GM12872 (cell line): ENCODE measurements at regions not wholly inside any gene's neighbourhood (a gene's known extent, or its start where the extent isn't known, plus 50 kb on each side); places are given as distances from the start of the nearest gene placed in this dataset.

Experiments
- TF ChIP-seq, protein P1 (sequence below): IDR thresholded peaks from 3 replicates; pipeline ENCODE4 v1.5.1; 2011; ENCODE audit warnings: low read depth, mild to moderate bottlenecking, low read length, moderate library complexity; ENCODE audit not compliant: insufficient read depth

DNA sequence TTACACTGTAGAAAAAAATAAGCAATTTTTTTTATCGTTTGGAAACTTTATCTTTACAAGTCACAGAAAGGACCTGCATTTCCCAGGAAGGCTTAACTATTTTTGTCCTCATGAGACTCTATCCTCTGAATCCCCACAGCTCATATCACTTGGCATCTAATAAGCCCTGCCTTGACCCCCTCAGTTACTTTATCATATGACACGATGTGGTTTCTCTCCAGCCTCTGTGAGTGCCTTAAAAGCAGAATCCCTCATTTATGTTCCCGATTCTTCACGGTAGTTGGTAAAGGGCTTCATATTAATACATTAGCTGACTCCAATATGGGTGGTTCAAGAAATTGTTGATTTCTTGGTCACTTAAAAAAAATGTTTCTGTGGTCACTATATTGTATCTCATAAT lies 296.6 kb upstream of the GRAMD2B start:
- TF ChIP-seq, protein P1, sequence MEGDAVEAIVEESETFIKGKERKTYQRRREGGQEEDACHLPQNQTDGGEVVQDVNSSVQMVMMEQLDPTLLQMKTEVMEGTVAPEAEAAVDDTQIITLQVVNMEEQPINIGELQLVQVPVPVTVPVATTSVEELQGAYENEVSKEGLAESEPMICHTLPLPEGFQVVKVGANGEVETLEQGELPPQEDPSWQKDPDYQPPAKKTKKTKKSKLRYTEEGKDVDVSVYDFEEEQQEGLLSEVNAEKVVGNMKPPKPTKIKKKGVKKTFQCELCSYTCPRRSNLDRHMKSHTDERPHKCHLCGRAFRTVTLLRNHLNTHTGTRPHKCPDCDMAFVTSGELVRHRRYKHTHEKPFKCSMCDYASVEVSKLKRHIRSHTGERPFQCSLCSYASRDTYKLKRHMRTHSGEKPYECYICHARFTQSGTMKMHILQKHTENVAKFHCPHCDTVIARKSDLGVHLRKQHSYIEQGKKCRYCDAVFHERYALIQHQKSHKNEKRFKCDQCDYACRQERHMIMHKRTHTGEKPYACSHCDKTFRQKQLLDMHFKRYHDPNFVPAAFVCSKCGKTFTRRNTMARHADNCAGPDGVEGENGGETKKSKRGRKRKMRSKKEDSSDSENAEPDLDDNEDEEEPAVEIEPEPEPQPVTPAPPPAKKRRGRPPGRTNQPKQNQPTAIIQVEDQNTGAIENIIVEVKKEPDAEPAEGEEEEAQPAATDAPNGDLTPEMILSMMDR, result no peak

DNA sequence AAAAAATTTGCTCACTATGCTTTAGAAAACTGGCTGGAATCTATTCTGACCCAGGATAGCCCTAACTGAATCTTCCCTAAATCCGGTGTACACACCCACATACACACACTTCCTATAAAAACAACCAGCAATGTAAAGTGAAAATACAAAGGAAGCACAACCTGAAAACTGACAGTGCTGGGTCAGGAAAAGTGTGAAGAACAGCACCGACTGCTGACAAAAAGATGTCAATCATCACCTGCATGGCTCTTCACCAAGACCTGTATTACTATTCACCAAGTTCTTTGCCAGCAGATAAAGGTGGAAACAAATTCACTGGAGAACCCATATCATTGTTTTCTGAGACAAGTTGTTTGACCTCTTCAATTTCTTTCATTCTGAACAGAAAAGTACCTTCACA lies 293.8 kb upstream of the GRAMD2B start:
- TF ChIP-seq, protein P1, result no peak

DNA sequence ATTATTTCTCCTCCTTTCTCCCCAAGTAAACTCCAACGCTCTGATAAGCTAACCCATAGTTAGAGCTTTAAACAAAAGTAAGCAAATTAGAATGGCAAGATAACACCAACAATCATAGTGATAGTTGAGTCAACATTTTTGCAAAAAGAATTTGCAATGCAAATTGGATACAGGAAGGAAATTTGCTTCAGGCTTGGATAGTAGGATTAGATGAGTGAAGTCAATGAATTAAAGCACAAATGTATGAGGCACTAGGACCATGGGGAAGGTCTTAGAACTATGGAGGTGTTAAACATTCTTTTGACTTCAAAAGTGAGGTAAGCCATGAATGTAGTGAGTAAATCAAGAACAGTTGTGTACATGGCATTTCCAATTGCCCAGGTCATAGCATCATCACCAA lies 289.8 kb upstream of the GRAMD2B start:
- TF ChIP-seq, protein P1, result no peak

DNA sequence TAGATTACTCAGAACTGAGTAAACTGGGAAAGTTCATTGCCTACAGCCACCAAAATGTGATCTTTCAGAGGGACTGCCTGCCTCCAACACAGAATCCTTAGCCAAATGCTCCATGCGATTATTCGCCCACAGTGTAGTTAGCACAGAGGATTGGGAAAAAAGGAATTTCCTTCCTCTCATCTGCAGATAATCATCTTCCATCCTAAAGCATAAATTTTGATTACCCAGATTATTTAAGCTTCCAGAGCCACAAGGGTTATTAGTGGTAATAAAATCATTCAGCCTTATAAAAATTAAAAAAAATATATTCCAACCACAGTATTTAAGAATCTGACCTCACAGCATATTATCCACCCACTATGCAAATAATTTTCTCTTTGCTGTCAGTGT lies 285.3 kb upstream of the GRAMD2B start:
- TF ChIP-seq, protein P1, result no peak

DNA sequence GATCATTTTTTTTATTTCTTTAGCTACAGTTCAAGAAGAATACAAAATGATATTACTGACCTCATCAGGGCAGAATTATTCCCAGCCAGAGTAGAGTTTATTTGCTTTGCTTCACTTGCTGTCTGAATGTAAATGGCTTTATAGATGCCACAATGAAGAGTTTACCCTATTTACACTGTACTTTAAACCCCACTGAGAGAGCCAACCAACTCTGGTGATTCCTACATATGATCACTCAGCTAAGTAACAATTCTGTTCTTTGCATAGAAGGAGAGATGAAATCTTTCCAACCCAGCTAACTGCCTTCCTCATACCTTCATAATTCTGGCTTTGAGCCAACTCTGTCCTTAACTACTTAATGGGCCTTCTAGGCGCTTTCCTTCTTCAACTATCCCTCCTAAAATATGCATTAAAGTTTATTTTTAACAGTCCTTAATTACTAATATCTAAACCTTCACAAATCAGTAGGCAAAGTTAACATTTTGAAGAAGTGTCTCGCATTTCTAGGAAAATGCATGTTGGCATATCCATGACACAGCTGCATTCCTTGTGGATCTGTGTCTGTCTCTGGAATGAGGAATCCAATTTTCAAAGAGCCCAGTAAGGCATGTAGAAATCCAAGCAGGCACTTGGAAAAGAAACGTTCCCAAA lies 284.8 kb upstream of the GRAMD2B start:
- TF ChIP-seq, protein P1, result no peak

DNA sequence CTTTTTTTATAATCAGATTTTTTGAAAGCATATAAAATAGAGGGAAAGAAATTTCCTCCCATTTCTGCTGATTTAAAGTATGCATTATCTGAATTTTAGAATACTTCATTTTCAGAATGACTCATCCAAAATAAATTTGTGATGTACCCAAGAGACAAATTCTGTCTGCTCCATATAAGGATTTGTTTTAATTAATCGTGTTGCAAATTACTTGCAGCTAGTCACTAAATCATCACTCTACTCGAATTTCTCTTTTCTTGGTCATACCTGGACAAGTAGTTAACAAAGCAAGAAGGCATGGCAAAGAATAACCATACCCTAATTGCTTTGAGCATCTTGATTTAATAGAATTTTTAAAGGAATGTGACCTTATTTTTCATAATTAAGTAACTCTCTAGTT lies 284.1 kb upstream of the GRAMD2B start:
- TF ChIP-seq, protein P1, result no peak

DNA sequence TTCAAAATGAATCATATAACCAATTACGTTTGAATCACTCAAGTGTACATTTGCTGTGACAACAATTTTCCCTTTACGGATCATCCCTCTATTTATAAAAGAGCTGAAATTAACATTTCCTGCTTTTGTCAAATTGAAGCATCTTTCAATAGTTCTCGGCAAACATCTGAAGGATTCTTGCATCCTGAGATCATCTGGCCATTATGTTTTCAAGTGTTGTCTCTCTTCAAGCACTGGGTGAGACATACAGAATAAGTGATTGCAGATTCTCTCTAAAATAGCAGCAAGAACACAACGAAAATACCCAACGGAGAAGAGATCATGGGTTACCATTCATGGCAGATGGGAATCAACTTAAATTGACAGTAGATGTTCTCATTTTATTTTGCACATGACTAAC lies 283.4 kb upstream of the GRAMD2B start:
- TF ChIP-seq, protein P1, result no peak
